PC-3 (cell line): ENCODE measurements at regions not wholly inside any gene's neighbourhood (a gene's known extent, or its start where the extent isn't known, plus 50 kb on each side); places are given as distances from the start of the nearest gene placed in this dataset.

Experiments used
- ATAC-seq: fragments of 200-7000 bp; cut with Tn5 transposase; 2 replicates; pipeline ENCODE4 v1.9.1; 2020; ENCODE audit warnings: mild to moderate bottlenecking, moderate library complexity
- BruUV-seq: library from RNA; stranded (reverse); fragments of 400-500 nt; replicated peaks from 2 replicates; lab custom pipeline; 2021; lab: Mats Ljungman, UMichigan
- CTCF ChIA-PET: fragments of 300-600 bp; sonication (Branson Sonifier 250); formaldehyde crosslinking; loops from one replicate; lab custom pipeline; 2022; ENCODE audit warnings: antibody characterized with exemption; lab: Charles Lee
- POLR2A ChIA-PET: fragments of 300-600 bp; sonication (Branson Sonifier 250); formaldehyde crosslinking; loops from one replicate; lab custom pipeline; 2022; ENCODE audit warnings: antibody characterized with exemption; ENCODE audit not compliant: unreplicated experiment; lab: Charles Lee
- DNase-seq: peaks from one replicate; pipeline ENCODE4 v3.0.0-alpha.2; 2015
- H2AFZ ChIP-seq: fragments of 300-600 bp; sonication (generic); 2 replicates; pipeline ENCODE4 v1.6.0; 2016; ENCODE audit warnings: antibody characterized with exemption, low read length
- H3F3A ChIP-seq: fragments of 300-600 bp; sonication (generic); one replicate; pipeline ENCODE4 v1.6.0; 2017; ENCODE audit warnings: antibody characterized with exemption, low read length, control low read depth, mild to moderate bottlenecking; ENCODE audit not compliant: unreplicated experiment
- H3K27ac ChIP-seq: fragments of 300-600 bp; sonication (generic); 2 replicates; pipeline ENCODE4 v1.5.1; 2016; ENCODE audit warnings: mild to moderate bottlenecking, low read length
- H3K27me3 ChIP-seq: fragments of 300-600 bp; sonication (generic); 2 replicates; pipeline ENCODE4 v1.6.1; 2016; ENCODE audit warnings: low read length, mixed read lengths
- H3K36me3 ChIP-seq: fragments of 300-600 bp; sonication (generic); 2 replicates; pipeline ENCODE4 v1.6.1; 2016; ENCODE audit warnings: low read depth, mixed run types, low read length, mixed read lengths
- H3K4me1 ChIP-seq: fragments of 300-600 bp; sonication (generic); 2 replicates; pipeline ENCODE4 v1.5.1; 2016; ENCODE audit warnings: low read length; ENCODE audit not compliant: insufficient read depth
- H3K4me2 ChIP-seq: fragments of 300-600 bp; sonication (generic); 2 replicates; pipeline ENCODE4 v1.6.0; 2016; ENCODE audit warnings: low read length
- H3K4me3 ChIP-seq: fragments of 300-600 bp; sonication (generic); 2 replicates; pipeline ENCODE4 v1.5.1; 2016; ENCODE audit warnings: mild to moderate bottlenecking, low read length, mixed read lengths
- H3K79me2 ChIP-seq: fragments of 300-600 bp; sonication (generic); 2 replicates; pipeline ENCODE4 v1.6.1; 2017; ENCODE audit warnings: low read length, mixed read lengths
- H3K9ac ChIP-seq: fragments of 300-600 bp; sonication (generic); 2 replicates; pipeline ENCODE4 v1.6.0; 2016; ENCODE audit warnings: mild to moderate bottlenecking, low read length
- H3K9me2 ChIP-seq: fragments of 300-600 bp; sonication (generic); replicated peaks from 2 replicates; pipeline ENCODE4 v1.6.1; 2016; ENCODE audit warnings: mixed run types, low read length, mixed read lengths
- H3K9me3 ChIP-seq: fragments of 300-600 bp; sonication (generic); 2 replicates; pipeline ENCODE4 v1.6.1; 2016; ENCODE audit warnings: low read length, mixed read lengths
- H4K20me1 ChIP-seq: fragments of 300-600 bp; sonication (generic); 2 replicates; pipeline ENCODE4 v1.6.1; 2016; ENCODE audit warnings: low read length, mixed read lengths
- EZH2 ChIP-seq: fragments of 300-600 bp; sonication (generic); IDR thresholded peaks from one replicate; pipeline ENCODE4 v1.6.1; 2017; ENCODE audit warnings: antibody characterized with exemption, mild to moderate bottlenecking, low read length; ENCODE audit not compliant: unreplicated experiment
- EZH2phosphoT487 ChIP-seq: fragments of 300-600 bp; sonication (generic); IDR thresholded peaks from 2 replicates; pipeline ENCODE4 v1.6.1; 2018; ENCODE audit warnings: mild to moderate bottlenecking, antibody characterized with exemption, low read length, borderline replicate concordance
- intact Hi-C: fragments of 100-400 bp; cut with micrococcal nuclease; formaldehyde crosslinking; loops from 2 replicates; pipeline ENCODE4 v1.9.0; 2023
- TF ChIP-seq, protein P1 (sequence below): fragments of 300-600 bp; sonication (generic); conservative IDR thresholded peaks from 2 replicates; pipeline ENCODE4 v1.5.1; 2017; ENCODE audit warnings: antibody characterized with exemption, low read depth, mild to moderate bottlenecking, low read length

DNA sequence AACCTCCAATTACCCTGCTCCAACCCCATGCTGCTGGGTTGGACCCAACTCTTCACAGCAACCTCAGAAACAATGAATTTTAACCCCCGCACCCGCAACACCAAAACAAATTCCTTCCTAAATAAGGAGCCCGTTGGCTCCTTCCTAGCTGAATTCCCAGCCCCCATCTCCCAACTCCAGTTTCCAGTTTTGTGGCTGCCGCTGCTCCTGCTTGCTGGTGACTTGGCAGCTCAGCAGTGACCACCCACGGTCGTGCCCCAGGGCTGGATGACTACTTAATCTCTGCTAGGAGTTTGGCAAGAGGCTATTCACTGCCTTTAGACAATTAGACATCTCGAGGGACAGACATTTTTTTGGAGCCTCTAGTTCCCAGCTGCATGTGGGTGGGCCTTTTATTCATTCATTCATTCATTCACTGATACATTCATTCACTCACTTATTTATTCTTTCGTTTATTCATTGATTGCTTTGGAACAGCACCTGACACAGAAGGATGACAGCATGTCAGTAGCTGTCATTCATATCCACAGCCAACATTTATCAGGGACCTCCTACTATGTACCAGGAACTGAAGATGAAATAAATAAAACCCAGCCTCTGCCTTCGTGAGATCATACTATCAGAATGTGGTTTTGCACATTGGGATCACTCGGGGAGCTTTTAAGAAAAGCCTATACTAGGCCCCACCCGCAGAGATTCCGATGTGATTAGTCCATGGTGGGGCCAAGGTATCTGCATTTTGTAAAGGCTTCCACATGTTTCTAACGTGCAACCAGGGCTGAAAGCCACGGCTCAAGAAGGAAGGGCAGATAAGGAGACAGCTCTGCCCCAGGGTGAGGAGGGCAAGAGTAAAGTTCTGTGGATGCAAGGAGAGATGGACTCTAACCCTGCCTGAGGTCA is 256.5 kb downstream of the SHQ1 start:
- ChIA-PET POLR2A (no interaction called here), CTCF (no interaction called here)
- Histone ChIP-seq H3K27me3 (no peaks in the 10 kb centered on the region), H2AFZ (peak overlapping the region; percentile 49), H4K20me1 (no peaks in the 10 kb centered on the region), H3K4me3 (no peak overlapping the region), H3K4me2 (peak overlapping the region; percentile 44), H3K4me1 (peaks cover 16% of the 10 kb centered on the region), H3K9me2 (no peaks in the 10 kb centered on the region), H3F3A (no peaks in the 10 kb centered on the region), H3K36me3 (no peaks in the 10 kb centered on the region), H3K27ac (peak overlapping the region; percentile 5; the same call in 1 of the 2 replicates), H3K9ac (no peak overlapping the region), H3K79me2 (no peaks in the 10 kb centered on the region), H3K9me3 (no peaks in the 10 kb centered on the region)
- ATAC-seq, result peak; percentile 81
- TF ChIP-seq, protein P1, sequence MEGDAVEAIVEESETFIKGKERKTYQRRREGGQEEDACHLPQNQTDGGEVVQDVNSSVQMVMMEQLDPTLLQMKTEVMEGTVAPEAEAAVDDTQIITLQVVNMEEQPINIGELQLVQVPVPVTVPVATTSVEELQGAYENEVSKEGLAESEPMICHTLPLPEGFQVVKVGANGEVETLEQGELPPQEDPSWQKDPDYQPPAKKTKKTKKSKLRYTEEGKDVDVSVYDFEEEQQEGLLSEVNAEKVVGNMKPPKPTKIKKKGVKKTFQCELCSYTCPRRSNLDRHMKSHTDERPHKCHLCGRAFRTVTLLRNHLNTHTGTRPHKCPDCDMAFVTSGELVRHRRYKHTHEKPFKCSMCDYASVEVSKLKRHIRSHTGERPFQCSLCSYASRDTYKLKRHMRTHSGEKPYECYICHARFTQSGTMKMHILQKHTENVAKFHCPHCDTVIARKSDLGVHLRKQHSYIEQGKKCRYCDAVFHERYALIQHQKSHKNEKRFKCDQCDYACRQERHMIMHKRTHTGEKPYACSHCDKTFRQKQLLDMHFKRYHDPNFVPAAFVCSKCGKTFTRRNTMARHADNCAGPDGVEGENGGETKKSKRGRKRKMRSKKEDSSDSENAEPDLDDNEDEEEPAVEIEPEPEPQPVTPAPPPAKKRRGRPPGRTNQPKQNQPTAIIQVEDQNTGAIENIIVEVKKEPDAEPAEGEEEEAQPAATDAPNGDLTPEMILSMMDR, result no peak
- TF ChIP-seq EZH2, result no peak
- TF ChIP-seq EZH2phosphoT487, result no peak
- no TSS peak for BruUV-seq
- intact Hi-C loops, result no loop called here
- DNase-seq, result peak; percentile 88

- intact Hi-C loops, result no loop called here
- H3K9me2 ChIP-seq, result no peaks in the 10 kb centered on the region
- no peak overlapping the region for H3K27ac ChIP-seq
- H3K27me3 ChIP-seq, result no peaks in the 10 kb centered on the region
- H3K4me1 ChIP-seq, result peaks cover 16% of the 10 kb centered on the region
- H3K79me2 ChIP-seq, result no peaks in the 10 kb centered on the region
- CTCF ChIA-PET, result no interaction called here
- DNase-seq (no peak), ATAC-seq (no peak)
- no peak overlapping the region for H3K9ac ChIP-seq
- BruUV-seq, result no TSS peak
- H3K36me3 ChIP-seq, result no peaks in the 10 kb centered on the region
- POLR2A ChIA-PET, result no interaction called here
- no peak overlapping the region for H3K4me3 ChIP-seq
- H3K4me2 ChIP-seq, result no peak overlapping the region
- no peaks in the 10 kb centered on the region for H3F3A ChIP-seq
- H4K20me1 ChIP-seq, result no peaks in the 10 kb centered on the region
- no peak overlapping the region for H2AFZ ChIP-seq
- no peaks in the 10 kb centered on the region for H3K9me3 ChIP-seq
- no peak for TF ChIP-seq EZH2phosphoT487
- no peak for TF ChIP-seq EZH2
- TF ChIP-seq, protein P1, result no peak
Measured at GRCh38 chr3:72590732-72591221, 257.5 kb downstream of the SHQ1 start.

- Histone ChIP-seq H4K20me1 (no peaks in the 10 kb centered on the region), H3F3A (no peaks in the 10 kb centered on the region), H3K4me2 (no peak overlapping the region), H3K27ac (no peak overlapping the region), H3K4me3 (no peak overlapping the region), H2AFZ (no peak overlapping the region), H3K79me2 (no peaks in the 10 kb centered on the region), H3K9me2 (no peaks in the 10 kb centered on the region), H3K27me3 (peaks cover 1% of the 10 kb centered on the region; the same call in 1 of the 2 replicates), H3K9me3 (no peaks in the 10 kb centered on the region), H3K36me3 (no peaks in the 10 kb centered on the region), H3K4me1 (peaks cover 14% of the 10 kb centered on the region), H3K9ac (no peak overlapping the region)
- CTCF ChIA-PET, result no interaction called here
- ATAC-seq (no peak), DNase-seq (no peak)
- BruUV-seq, result no TSS peak
- TF ChIP-seq EZH2phosphoT487 (no peak), EZH2 (no peak)
- TF ChIP-seq, protein P1, result no peak
- POLR2A ChIA-PET, result no interaction called here
- intact Hi-C loops, result no loop called here
Measured at GRCh38 chr3:72587282-72587681, 261.0 kb downstream of the SHQ1 start.
